GM12878 (cell line): ENCODE measurements at regions not wholly inside any gene's neighbourhood (a gene's known extent, or its start where the extent isn't known, plus 50 kb on each side); places are given as distances from the start of the nearest gene placed in this dataset.

Experiments
- ATAC-seq: fragments of 200-7000 bp; cut with Tn5 transposase; 3 replicates; pipeline ENCODE4 v1.9.1; 2020; ENCODE audit warnings: mild to moderate bottlenecking, moderate library complexity
- BruUV-seq: library from RNA; stranded (reverse); fragments of 400-500 nt; replicated peaks from 2 replicates; lab custom pipeline; 2021; lab: Mats Ljungman, UMichigan
- CTCF ChIA-PET: fragments of 300-600 bp; sonication (Branson Sonifier 250); formaldehyde crosslinking; extraction: SDS; loops from one replicate; lab custom pipeline; 2021; ENCODE audit warnings: inconsistent platforms; lab: Yijun Ruan, JAX
- POLR2A ChIA-PET: fragments of 350-600 bp; formaldehyde crosslinking; extraction: SDS; loops from one replicate; lab custom pipeline; 2021; ENCODE audit warnings: inconsistent platforms; lab: Charles Lee
- RAD21 ChIA-PET: fragments of 300-600 bp; sonication (Branson Sonifier 250); formaldehyde crosslinking; loops from one replicate; lab custom pipeline; 2023; ENCODE audit warnings: antibody characterized with exemption; ENCODE audit not compliant: unreplicated experiment; lab: Charles Lee
- SMC1A ChIA-PET: fragments of 300-600 bp; sonication (Branson Sonifier 250); formaldehyde crosslinking; loops from one replicate; lab custom pipeline; 2023; ENCODE audit not compliant: unreplicated experiment, uncharacterized antibody; lab: Charles Lee
- DNase-seq: peaks from one replicate; pipeline ENCODE4 v3.0.0-alpha.2; 2011; ENCODE audit warnings: low read depth, low spot score
- FAIRE-seq: peaks from 3 replicates; lab custom pipeline; 2011; peaks lifted over from hg19 to GRCh38; lab: Jason Lieb, UNC
- H2AFZ ChIP-seq: 2 replicates; pipeline ENCODE4 v1.6.0; 2011; ENCODE audit warnings: low read depth, low read length, control low read depth; ENCODE audit not compliant: control insufficient read depth
- H3K27ac ChIP-seq: 2 replicates; pipeline ENCODE4 v1.5.1; 2011; ENCODE audit warnings: control low read depth; ENCODE audit not compliant: control insufficient read depth, insufficient read depth
- H3K27me3 ChIP-seq, 2 experiments: replicated peaks in 1 of 2; 2 replicates each; pipeline versions ENCODE4 v1.6.0 to v1.6.1; 2011; ENCODE audit warnings: low read length in 1 of 2; ENCODE audit not compliant: control insufficient read depth in 2 of 2, insufficient read depth in 2 of 2
- H3K36me3 ChIP-seq, 2 experiments: 2 replicates each; pipeline ENCODE4 v1.5.1; 2011; ENCODE audit warnings: low read length in 1 of 2; ENCODE audit not compliant: control insufficient read depth in 2 of 2, insufficient read depth in 2 of 2
- H3K4me1 ChIP-seq: 2 replicates; pipeline ENCODE4 v1.6.1; 2011; ENCODE audit warnings: mild to moderate bottlenecking, low read length, moderate library complexity, mixed read lengths; ENCODE audit not compliant: control insufficient read depth, insufficient read depth
- H3K4me2 ChIP-seq: 2 replicates; pipeline ENCODE4 v1.6.0; 2011; ENCODE audit warnings: control low read depth; ENCODE audit not compliant: control insufficient read depth, insufficient read depth
- H3K4me3 ChIP-seq: fragments of 200-600 bp; sonication (generic); 2 replicates; pipeline ENCODE4 v1.5.1; 2016
- H3K79me2 ChIP-seq: 2 replicates; pipeline ENCODE4 v1.6.0; 2011; ENCODE audit warnings: low read length; ENCODE audit not compliant: control insufficient read depth, insufficient read depth
- H3K9ac ChIP-seq: 2 replicates; pipeline ENCODE4 v1.8.0; 2011; ENCODE audit warnings: low read length, control low read depth, mixed read lengths; ENCODE audit not compliant: control insufficient read depth, insufficient read depth
- H3K9me3 ChIP-seq: replicated peaks from 3 replicates; pipeline ENCODE4 v1.5.1; 2011; ENCODE audit warnings: mild to moderate bottlenecking, low read length; ENCODE audit not compliant: control insufficient read depth, insufficient read depth
- H4K20me1 ChIP-seq: 2 replicates; pipeline ENCODE4 v1.6.0; 2011; ENCODE audit not compliant: control insufficient read depth, insufficient read depth
- BHLHE40 ChIP-seq, 2 experiments: fragments of 450-650 bp in 1 of 2; IDR thresholded peaks; 2 replicates each; pipeline ENCODE4 v1.6.1; 2011 to 2017; ENCODE audit warnings: low read depth in 2 of 2, borderline replicate concordance in 1 of 2, improper control_type of control experiment in 1 of 2, low read length in 1 of 2, mild to moderate bottlenecking in 1 of 2
- CBFB ChIP-seq: IDR thresholded peaks from 2 replicates; pipeline ENCODE4 v1.6.1; 2016; ENCODE audit warnings: antibody characterized with exemption, low read depth
- CBX3 ChIP-seq: fragments of 200-600 bp; sonication (generic); IDR thresholded peaks from 2 replicates; pipeline ENCODE4 v1.6.1; 2016; ENCODE audit warnings: low read depth, borderline replicate concordance
- CEBPZ ChIP-seq: fragments of 150-350 bp; IDR thresholded peaks from 2 replicates; pipeline ENCODE4 v1.6.1; 2016; ENCODE audit warnings: low read depth, low read length
- CREB1 ChIP-seq: IDR thresholded peaks from 2 replicates; pipeline ENCODE4 v1.6.1; 2012; ENCODE audit warnings: low read depth, mild to moderate bottlenecking, inconsistent platforms
- CREM ChIP-seq: IDR thresholded peaks from 2 replicates; pipeline ENCODE4 v1.6.1; 2014; ENCODE audit warnings: antibody characterized with exemption, low read depth
- CUX1 ChIP-seq: IDR thresholded peaks from 2 replicates; pipeline ENCODE4 v1.6.1; 2012; ENCODE audit warnings: improper control_type of control experiment, low read depth, low read length; ENCODE audit not compliant: insufficient replicate concordance
- EP300 ChIP-seq, 2 experiments: fragments of 150-350 bp in 1 of 2; IDR thresholded peaks; 2 replicates each; pipeline ENCODE4 v1.6.1; 2011 to 2012; ENCODE audit warnings: low read depth in 2 of 2, low read length in 2 of 2, borderline replicate concordance in 1 of 2, improper control_type of control experiment in 1 of 2, inconsistent platforms in 1 of 2; ENCODE audit not compliant: control insufficient read depth in 1 of 2
- ESRRA ChIP-seq: IDR thresholded peaks from 2 replicates; pipeline ENCODE4 v1.6.1; 2012; ENCODE audit warnings: mild to moderate bottlenecking, low read length, improper control_type of control experiment
- ETV6 ChIP-seq, 2 experiments: fragments of 450-650 bp in 1 of 2; IDR thresholded peaks in 1 of 2; conservative IDR thresholded peaks in 1 of 2; 2 replicates each; pipeline ENCODE4 v1.6.1; 2014; ENCODE audit warnings: antibody characterized with exemption in 1 of 2, borderline replicate concordance in 1 of 2, low read depth in 1 of 2, mild to moderate bottlenecking in 1 of 2, moderate library complexity in 1 of 2
- JUND ChIP-seq: IDR thresholded peaks from 2 replicates; pipeline ENCODE4 v1.6.1; 2012; ENCODE audit warnings: low read depth, mild to moderate bottlenecking, low read length, improper control_type of control experiment, moderate library complexity
- MTA2 ChIP-seq: fragments of 450-650 bp; IDR thresholded peaks from 2 replicates; pipeline ENCODE4 v1.6.1; 2016; ENCODE audit warnings: low read depth, mild to moderate bottlenecking, moderate library complexity
- NFYB ChIP-seq: IDR thresholded peaks from 2 replicates; pipeline ENCODE4 v1.6.1; 2011; ENCODE audit warnings: low read depth, mild to moderate bottlenecking, low read length, improper control_type of control experiment, moderate library complexity; ENCODE audit not compliant: insufficient read depth
- SUPT20H ChIP-seq: IDR thresholded peaks from 2 replicates; pipeline ENCODE4 v1.6.1; 2011; ENCODE audit warnings: low read depth, mild to moderate bottlenecking, low read length, moderate library complexity, borderline replicate concordance; ENCODE audit not compliant: control insufficient read depth
- TARDBP ChIP-seq: IDR thresholded peaks from 2 replicates; pipeline ENCODE4 v1.6.1; 2016; ENCODE audit warnings: borderline replicate concordance
- WGBS: methylation state at CpG from one replicate; pipeline ENCODE4 v1.1.6; 2016; ENCODE audit warnings: low lambda C conversion rate; ENCODE audit not compliant: insufficient replicate concordance, insufficient coverage; ENCODE audit errors: missing lambda C conversion rate; 5-methylcytosine and 5-hydroxymethylcytosine counted together
- in situ Hi-C: fragments of 300-500 bp; cut with MboI; formaldehyde crosslinking; loops from 9 replicates; pipeline ENCODE4 v1.14.3; 2018; ENCODE audit warnings: mixed read lengths
- intact Hi-C: fragments of 100-400 bp; cut with micrococcal nuclease; formaldehyde crosslinking; loops from one replicate; pipeline ENCODE4 v1.14.2; 2022; ENCODE audit not compliant: unreplicated experiment

GRCh38 chr5:171714851-171715250, 70.8 kb upstream of the SMIM23 start:
- Histone ChIP-seq H2AFZ (no peak overlapping the region), H3K9ac (no peak overlapping the region), H3K27me3 (peaks cover 4% of the 10 kb centered on the region in 2 experiments; a peak in 2 of 4 replicates), H3K27ac (no peak overlapping the region), H4K20me1 (no peaks in the 10 kb centered on the region), H3K4me1 (no peaks in the 10 kb centered on the region), H3K4me3 (no peak overlapping the region), H3K79me2 (no peaks in the 10 kb centered on the region), H3K4me2 (no peak overlapping the region), H3K9me3 (no peaks in the 10 kb centered on the region; the same call in 2 of the 3 replicates), H3K36me3 (no peaks in the 10 kb centered on the region)
- no peak for DNase-seq
- WGBS, result 7% methylated on average over 1 of the region's 1 CpG
- ChIA-PET RAD21 (no interaction called here), CTCF (no interaction called here), POLR2A (no interaction called here), SMC1A (no interaction called here)
- in situ Hi-C loops, result no loop called here
- no peak for FAIRE-seq
- no peak for ATAC-seq
- no peak for TF ChIP-seq CREB1
- no peak for TF ChIP-seq CREM
- no peak for TF ChIP-seq CEBPZ
- no peak for TF ChIP-seq CBFB
- TF ChIP-seq CUX1, result no peak
- no peak for TF ChIP-seq NFYB
- no peak for TF ChIP-seq ETV6 (conservative IDR thresholded peaks at IDR 0.05 in 1 of 2, IDR thresholded peaks at IDR 0.05 in 1 of 2; ENCODE audit: borderline replicate concordance in 1 of 2, low read depth in 1 of 2)
- no peak for TF ChIP-seq SUPT20H
- no peak for TF ChIP-seq CBX3
- TF ChIP-seq TARDBP, result no peak
- no peak for TF ChIP-seq ESRRA
- no peak for TF ChIP-seq MTA2
- TF ChIP-seq JUND, result no peak
- TF ChIP-seq BHLHE40 (IDR thresholded peaks at IDR 0.05; ENCODE audit: borderline replicate concordance in 1 of 2, low read depth in 2 of 2, low read length in 1 of 2), result no peak
- TF ChIP-seq EP300 (IDR thresholded peaks at IDR 0.05; ENCODE audit: borderline replicate concordance in 1 of 2, control insufficient read depth in 1 of 2, low read depth in 2 of 2, low read length in 2 of 2), result no peak
- BruUV-seq, result no TSS peak
- intact Hi-C loops, result no loop called here
